ENCODE measurements at regions not wholly inside any gene's neighbourhood (a gene's known extent, or its start where the extent isn't known, plus 50 kb on each side); places are given as distances from the start of the nearest gene placed in this dataset.
"Not testable (repeated sequence)": the region's sequence is repeated elsewhere in the genome, so short reads cannot be mapped to it uniquely, and the experiment has no call there.

DNA sequence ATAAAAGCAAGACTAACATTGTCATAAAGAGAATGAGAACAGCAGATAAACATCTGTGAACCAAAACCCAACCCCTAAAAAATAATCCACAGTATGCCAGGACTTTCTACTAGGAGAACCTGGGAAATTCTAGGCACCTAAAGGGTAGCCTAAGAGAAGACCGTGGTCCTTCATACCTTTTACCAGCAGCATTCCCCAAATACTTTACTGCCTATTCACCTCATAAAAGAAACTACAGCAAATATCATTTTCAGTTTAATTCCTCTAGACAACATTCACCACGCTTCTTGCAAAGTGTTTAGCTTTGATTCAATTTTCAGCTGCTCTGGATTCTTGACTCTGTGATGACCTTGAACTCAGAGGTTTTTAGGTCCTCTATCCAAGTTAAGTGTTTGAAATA lies 1180.7 kb upstream of the B3GALT2 start:
- DNase-seq (ENCODE audit: low read depth) = no peak
- no peak overlapping the region for H3K4me3 ChIP-seq (ENCODE audit: control insufficient read depth, low read depth, low read length)
- TF ChIP-seq, protein P1, sequence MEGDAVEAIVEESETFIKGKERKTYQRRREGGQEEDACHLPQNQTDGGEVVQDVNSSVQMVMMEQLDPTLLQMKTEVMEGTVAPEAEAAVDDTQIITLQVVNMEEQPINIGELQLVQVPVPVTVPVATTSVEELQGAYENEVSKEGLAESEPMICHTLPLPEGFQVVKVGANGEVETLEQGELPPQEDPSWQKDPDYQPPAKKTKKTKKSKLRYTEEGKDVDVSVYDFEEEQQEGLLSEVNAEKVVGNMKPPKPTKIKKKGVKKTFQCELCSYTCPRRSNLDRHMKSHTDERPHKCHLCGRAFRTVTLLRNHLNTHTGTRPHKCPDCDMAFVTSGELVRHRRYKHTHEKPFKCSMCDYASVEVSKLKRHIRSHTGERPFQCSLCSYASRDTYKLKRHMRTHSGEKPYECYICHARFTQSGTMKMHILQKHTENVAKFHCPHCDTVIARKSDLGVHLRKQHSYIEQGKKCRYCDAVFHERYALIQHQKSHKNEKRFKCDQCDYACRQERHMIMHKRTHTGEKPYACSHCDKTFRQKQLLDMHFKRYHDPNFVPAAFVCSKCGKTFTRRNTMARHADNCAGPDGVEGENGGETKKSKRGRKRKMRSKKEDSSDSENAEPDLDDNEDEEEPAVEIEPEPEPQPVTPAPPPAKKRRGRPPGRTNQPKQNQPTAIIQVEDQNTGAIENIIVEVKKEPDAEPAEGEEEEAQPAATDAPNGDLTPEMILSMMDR (conservative IDR thresholded peaks at IDR 0.05; ENCODE audit: control insufficient read depth, insufficient read depth, low read depth, low read length) = no peak

DNA sequence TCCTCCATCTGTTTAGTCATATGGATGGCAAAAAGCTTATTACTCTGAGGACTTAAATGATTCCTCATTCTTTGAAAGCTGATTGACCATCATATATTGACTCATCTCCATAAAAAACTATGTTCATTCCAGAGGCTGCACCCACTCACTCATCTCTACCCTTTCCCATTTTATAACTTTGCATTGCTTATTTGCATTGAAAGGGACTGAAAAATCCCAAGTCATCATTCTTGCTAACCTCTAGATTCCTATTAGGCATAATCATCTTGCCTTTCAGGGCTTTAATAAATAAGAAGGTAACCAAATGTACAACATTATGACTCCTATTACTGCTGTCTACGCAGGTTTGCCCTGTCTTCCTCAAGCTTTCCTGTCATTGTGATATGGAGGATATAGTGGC lies 1180.3 kb upstream of the B3GALT2 start:
- DNase-seq (ENCODE audit: low read depth) = no peak
- TF ChIP-seq, protein P1 (conservative IDR thresholded peaks at IDR 0.05; ENCODE audit: control insufficient read depth, insufficient read depth, low read depth, low read length) = no peak

GRCh38 chr1:194362327-194362726 lies 1175.9 kb upstream of the B3GALT2 start:
- no peak overlapping the region for H3K4me3 ChIP-seq (ENCODE audit: control insufficient read depth, low read depth, low read length)
- TF ChIP-seq, protein P1 (conservative IDR thresholded peaks at IDR 0.05; ENCODE audit: control insufficient read depth, insufficient read depth, low read depth, low read length) = no peak
- no peak for DNase-seq (ENCODE audit: low read depth)

More for the DNA sequence above, 1180.3 kb upstream of the B3GALT2 start:
- H3K4me3 ChIP-seq (ENCODE audit: control insufficient read depth, low read depth, low read length) = no peak overlapping the region

- no peak overlapping the region for H3K4me3 ChIP-seq (ENCODE audit: control insufficient read depth, low read depth, low read length)
- DNase-seq (ENCODE audit: low read depth) = no peak
- TF ChIP-seq, protein P1 (conservative IDR thresholded peaks at IDR 0.05; ENCODE audit: control insufficient read depth, insufficient read depth, low read depth, low read length) = no peak
Measured at GRCh38 chr1:194361374-194362131, 1175.1 kb upstream of the B3GALT2 start.

- TF ChIP-seq, protein P1 (conservative IDR thresholded peaks at IDR 0.05; ENCODE audit: control insufficient read depth, insufficient read depth, low read depth, low read length) = no peak
- no peak for DNase-seq (ENCODE audit: low read depth)
Measured at GRCh38 chr1:194358208-194358581, 1171.8 kb upstream of the B3GALT2 start.

GRCh38 chr1:194357573-194358207 lies 1171.3 kb upstream of the B3GALT2 start:
- DNase-seq (ENCODE audit: low read depth) = not testable (repeated sequence)

More at GRCh38 chr1:194358208-194358581, 1171.8 kb upstream of the B3GALT2 start:
- H3K4me3 ChIP-seq (ENCODE audit: control insufficient read depth, low read depth, low read length) = no peak overlapping the region

GRCh38 chr1:194355488-194356106 lies 1169.2 kb upstream of the B3GALT2 start:
- no peak overlapping the region for H3K4me3 ChIP-seq (ENCODE audit: control insufficient read depth, low read depth, low read length)
- no peak for DNase-seq (ENCODE audit: low read depth)
- TF ChIP-seq, protein P1 (conservative IDR thresholded peaks at IDR 0.05; ENCODE audit: control insufficient read depth, insufficient read depth, low read depth, low read length) = no peak

More at GRCh38 chr1:194357573-194358207, 1171.3 kb upstream of the B3GALT2 start:
- H3K4me3 ChIP-seq (ENCODE audit: control insufficient read depth, low read depth, low read length) = not testable (repeated sequence)
